CD14-positive monocyte (primary cell): ENCODE measurements at regions not wholly inside any gene's neighbourhood (a gene's known extent, or its start where the extent isn't known, plus 50 kb on each side); places are given as distances from the start of the nearest gene placed in this dataset.

ENCODE experiments used
- DNase-seq, 3 donors: peaks; one replicate each; pipeline ENCODE4 v3.0.0-alpha.2; 2011 to 2022
- H2AFZ ChIP-seq: 2 replicates; pipeline ENCODE4 v1.6.0; 2012; ENCODE audit warnings: mild to moderate bottlenecking, low read depth, low read length, inconsistent platforms; ENCODE audit not compliant: insufficient read depth, poor library complexity, severe bottlenecking
- H3K27ac ChIP-seq, 2 donors: 1 replicate in 1 of 2; 2 replicates in 1 of 2; pipeline ENCODE4 v1.5.1; 2012 to 2013; ENCODE audit warnings: low read length in 2 of 2, control low read depth in 1 of 2, inconsistent platforms in 1 of 2, low read depth in 1 of 2, mild to moderate bottlenecking in 1 of 2
- H3K27me3 ChIP-seq, 2 donors: one replicate each; pipeline versions ENCODE4 v1.6.0 to v1.6.1; 2011 to 2013; ENCODE audit warnings: low read length in 2 of 2; ENCODE audit not compliant: control insufficient read depth in 2 of 2, insufficient read depth in 2 of 2
- H3K36me3 ChIP-seq, 2 donors: replicated peaks in 1 of 2; 1 replicate in 1 of 2; 2 replicates in 1 of 2; pipeline versions ENCODE4 v1.5.1 to v1.6.1; 2012 to 2013; ENCODE audit warnings: low read length in 2 of 2, control low read depth in 1 of 2, inconsistent platforms in 1 of 2, mild to moderate bottlenecking in 1 of 2; ENCODE audit not compliant: insufficient read depth in 2 of 2, control insufficient read depth in 1 of 2
- H3K4me1 ChIP-seq, 2 donors: 1 replicate in 1 of 2; 2 replicates in 1 of 2; pipeline versions ENCODE4 v1.5.1 to v1.6.1; 2012 to 2013; ENCODE audit warnings: low read length in 2 of 2, control low read depth in 1 of 2, inconsistent platforms in 1 of 2, mild to moderate bottlenecking in 1 of 2, moderate library complexity in 1 of 2; ENCODE audit not compliant: insufficient read depth in 2 of 2, control insufficient read depth in 1 of 2
- H3K4me2 ChIP-seq: replicated peaks from 2 replicates; pipeline ENCODE3; 2012; ENCODE audit warnings: low read length, moderate library complexity, mild to moderate bottlenecking; ENCODE audit not compliant: poor library complexity, severe bottlenecking; ENCODE audit errors: extremely low read depth
- H3K4me3 ChIP-seq, 3 experiments: fragments of 200-600 bp in 1 of 3; sonication (generic) in 1 of 3; replicated peaks in 1 of 3; 1 replicate in 2 of 3; 2 replicates in 1 of 3; pipeline ENCODE4 v1.5.1; 2011 to 2013; ENCODE audit warnings: low read length in 3 of 3, mild to moderate bottlenecking in 3 of 3, control low read depth in 2 of 3, low read depth in 2 of 3, inconsistent platforms in 1 of 3, moderate library complexity in 1 of 3
- H3K79me2 ChIP-seq: 2 replicates; pipeline ENCODE4 v1.6.0; 2012; ENCODE audit warnings: mild to moderate bottlenecking, control low read depth, inconsistent platforms, low read length, moderate library complexity; ENCODE audit not compliant: insufficient read depth
- H3K9ac ChIP-seq: 2 replicates; pipeline ENCODE4 v1.6.0; 2017; ENCODE audit warnings: low read length, mild to moderate bottlenecking; ENCODE audit not compliant: insufficient read depth, poor library complexity, severe bottlenecking
- H3K9me3 ChIP-seq, 2 donors: replicated peaks in 1 of 2; 1 replicate in 1 of 2; 2 replicates in 1 of 2; pipeline versions ENCODE4 v1.5.1 to v1.6.1; 2012 to 2013; ENCODE audit warnings: low read length in 2 of 2, control low read depth in 1 of 2; ENCODE audit not compliant: control insufficient read depth in 1 of 2, insufficient read depth in 1 of 2
- H4K20me1 ChIP-seq: 2 replicates; pipeline ENCODE4 v1.6.0; 2012; ENCODE audit warnings: mild to moderate bottlenecking, low read length, control low read depth, moderate library complexity; ENCODE audit not compliant: insufficient read depth
- H3K27ac Mint-ChIP-seq, 7 donors: one replicate each; pipeline ENCODE4 v1.8.0; 2020; ENCODE audit warnings: mild to moderate bottlenecking in 7 of 7, mixed read lengths in 7 of 7, moderate library complexity in 6 of 7, inconsistent platforms in 2 of 7
- H3K27me3 Mint-ChIP-seq, 3 donors: one replicate each; pipeline ENCODE4 v1.8.0; 2021 to 2022; ENCODE audit warnings: low read depth in 3 of 3, mild to moderate bottlenecking in 3 of 3, mixed read lengths in 3 of 3, moderate library complexity in 3 of 3, inconsistent platforms in 1 of 3
- H3K36me3 Mint-ChIP-seq, 2 donors: one replicate each; pipeline ENCODE4 v1.8.0; 2020; ENCODE audit warnings: mixed read lengths in 2 of 2, inconsistent platforms in 1 of 2, mild to moderate bottlenecking in 1 of 2
- H3K4me1 Mint-ChIP-seq: one replicate; pipeline ENCODE4 v1.8.0; 2020; ENCODE audit warnings: mild to moderate bottlenecking, mixed read lengths
- H3K4me3 Mint-ChIP-seq, 2 donors: one replicate each; pipeline ENCODE4 v1.8.0; 2020; ENCODE audit warnings: mild to moderate bottlenecking in 2 of 2, mixed read lengths in 2 of 2, moderate library complexity in 1 of 2
- H3K9me3 Mint-ChIP-seq, 7 donors: one replicate each; pipeline ENCODE4 v1.8.0; 2020 to 2022; ENCODE audit warnings: mixed read lengths in 7 of 7, mild to moderate bottlenecking in 6 of 7, moderate library complexity in 6 of 7, inconsistent platforms in 2 of 7
- WGBS: methylation state at CpG from one replicate; pipeline ENCODE4 v1.1.5; 2013; ENCODE audit warnings: missing lambda C conversion rate; ENCODE audit not compliant: insufficient coverage; 5-methylcytosine and 5-hydroxymethylcytosine counted together
- intact Hi-C, 2 donors: fragments of 100-400 bp; cut with micrococcal nuclease; formaldehyde crosslinking; loops; one replicate each; pipeline versions ENCODE4 v1.15.0 to v1.15.1; 2023
- TF ChIP-seq, protein P1 (sequence below): fragments of 200-600 bp; IDR thresholded peaks from one replicate; pipeline ENCODE4 v1.8.0; 2022; ENCODE audit warnings: antibody characterized with exemption, mild to moderate bottlenecking

DNA sequence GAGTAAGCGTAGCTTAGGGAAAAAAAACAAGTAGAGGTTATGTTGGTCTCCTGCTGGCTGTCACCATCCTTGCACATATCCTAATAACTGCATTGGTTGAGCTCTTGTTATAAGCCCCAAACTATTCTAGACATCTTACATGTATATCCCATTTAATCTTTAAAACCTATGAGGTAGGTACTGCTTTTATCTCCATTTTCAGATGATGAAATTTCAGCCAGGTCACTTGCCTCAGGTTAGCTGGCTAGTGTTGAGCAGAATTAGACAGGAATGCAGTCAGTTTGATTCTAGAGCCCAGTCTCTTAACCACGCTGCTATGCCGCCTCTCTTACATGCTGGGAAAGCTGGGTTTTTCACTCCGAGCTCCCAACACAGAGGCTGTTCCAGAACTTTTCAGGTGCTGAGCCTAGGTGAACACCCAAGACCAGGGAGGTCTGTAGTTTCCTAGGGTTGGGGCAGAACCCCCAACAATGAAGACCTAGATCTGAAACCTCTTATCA, 269.9 kb upstream of the RGS6 start:
- H3K27me3 Mint-ChIP-seq: no peaks in the 10 kb centered on the region
- 100% methylated on average over 3 of the region's 4 CpGs for WGBS

DNA sequence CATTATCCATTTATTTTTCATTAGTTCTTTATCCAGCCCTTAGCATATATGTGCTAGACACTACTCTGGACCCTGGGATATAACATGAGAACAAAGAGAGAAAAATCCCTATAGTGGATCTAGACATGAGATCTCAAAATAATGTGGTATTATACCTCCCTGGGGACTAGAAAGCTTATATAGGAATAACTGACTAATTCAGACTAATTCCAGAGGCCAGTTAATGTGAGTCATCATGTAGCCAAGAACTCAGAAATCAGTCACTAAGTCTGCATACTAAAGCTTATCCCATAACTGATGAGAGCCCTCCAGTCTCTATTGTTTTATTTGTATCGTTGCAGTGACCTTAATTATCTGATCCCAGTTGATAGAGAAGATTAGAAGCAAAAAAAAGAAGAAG, 267.1 kb upstream of the RGS6 start:
- no peak overlapping the region for H3K4me2 ChIP-seq
- intact Hi-C loops: no loop called here
- peaks cover 38 to 83% of the 10 kb centered on the region in 2 donors for H3K36me3 ChIP-seq

More for the DNA sequence above, 269.9 kb upstream of the RGS6 start:
- no peak overlapping the region for H3K9ac ChIP-seq
- Mint-ChIP-seq H3K27ac (no peak overlapping the region), H3K4me1 (no peaks in the 10 kb centered on the region), H3K4me3 (no peak overlapping the region), H3K9me3 (no peaks in the 10 kb centered on the region), H3K36me3 (peaks cover 65 to 73% of the 10 kb centered on the region in 2 donors)
- H3K9me3 ChIP-seq: no peaks in the 10 kb centered on the region
- no peaks in the 10 kb centered on the region for H3K79me2 ChIP-seq
- no peak overlapping the region for H3K4me2 ChIP-seq
- intact Hi-C loops: no loop called here
- no peaks in the 10 kb centered on the region for H4K20me1 ChIP-seq
- no peak overlapping the region for H3K27ac ChIP-seq
- H2AFZ ChIP-seq: no peak overlapping the region
- H3K36me3 ChIP-seq: peaks cover 42 to 84% of the 10 kb centered on the region in 2 donors
- DNase-seq: no peak
- TF ChIP-seq, protein P1, sequence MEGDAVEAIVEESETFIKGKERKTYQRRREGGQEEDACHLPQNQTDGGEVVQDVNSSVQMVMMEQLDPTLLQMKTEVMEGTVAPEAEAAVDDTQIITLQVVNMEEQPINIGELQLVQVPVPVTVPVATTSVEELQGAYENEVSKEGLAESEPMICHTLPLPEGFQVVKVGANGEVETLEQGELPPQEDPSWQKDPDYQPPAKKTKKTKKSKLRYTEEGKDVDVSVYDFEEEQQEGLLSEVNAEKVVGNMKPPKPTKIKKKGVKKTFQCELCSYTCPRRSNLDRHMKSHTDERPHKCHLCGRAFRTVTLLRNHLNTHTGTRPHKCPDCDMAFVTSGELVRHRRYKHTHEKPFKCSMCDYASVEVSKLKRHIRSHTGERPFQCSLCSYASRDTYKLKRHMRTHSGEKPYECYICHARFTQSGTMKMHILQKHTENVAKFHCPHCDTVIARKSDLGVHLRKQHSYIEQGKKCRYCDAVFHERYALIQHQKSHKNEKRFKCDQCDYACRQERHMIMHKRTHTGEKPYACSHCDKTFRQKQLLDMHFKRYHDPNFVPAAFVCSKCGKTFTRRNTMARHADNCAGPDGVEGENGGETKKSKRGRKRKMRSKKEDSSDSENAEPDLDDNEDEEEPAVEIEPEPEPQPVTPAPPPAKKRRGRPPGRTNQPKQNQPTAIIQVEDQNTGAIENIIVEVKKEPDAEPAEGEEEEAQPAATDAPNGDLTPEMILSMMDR: no peak
- H3K4me3 ChIP-seq: no peak overlapping the region
- no peaks in the 10 kb centered on the region for H3K4me1 ChIP-seq
- no peaks in the 10 kb centered on the region for H3K27me3 ChIP-seq

More for the DNA sequence above, 267.1 kb upstream of the RGS6 start:
- Histone ChIP-seq H2AFZ (no peak overlapping the region), H3K27me3 (no peaks in the 10 kb centered on the region), H3K9ac (no peak overlapping the region), H3K79me2 (no peaks in the 10 kb centered on the region), H4K20me1 (no peaks in the 10 kb centered on the region), H3K27ac (no peak overlapping the region), H3K4me1 (no peaks in the 10 kb centered on the region), H3K9me3 (no peaks in the 10 kb centered on the region), H3K4me3 (no peak overlapping the region)
- Mint-ChIP-seq H3K27ac (no peak overlapping the region), H3K9me3 (no peaks in the 10 kb centered on the region), H3K27me3 (no peaks in the 10 kb centered on the region), H3K36me3 (peaks cover 66 to 71% of the 10 kb centered on the region in 2 donors), H3K4me1 (no peaks in the 10 kb centered on the region), H3K4me3 (no peak overlapping the region)
- TF ChIP-seq, protein P1: no peak
- no CpG with 5 or more reads among the region's 1 CpG for WGBS
- no peak for DNase-seq
